RCC 7860 (cell line): ENCODE measurements at regions not wholly inside any gene's neighbourhood (a gene's known extent, or its start where the extent isn't known, plus 50 kb on each side); places are given as distances from the start of the nearest gene placed in this dataset.

Experiments
- DNase-seq: peaks from one replicate; pipeline ENCODE4 v3.0.0-alpha.2; 2015; ENCODE audit warnings: low spot score
- FAIRE-seq: peaks from 2 replicates; lab custom pipeline; 2012; peaks lifted over from hg19 to GRCh38; lab: Jason Lieb, UNC

DNA sequence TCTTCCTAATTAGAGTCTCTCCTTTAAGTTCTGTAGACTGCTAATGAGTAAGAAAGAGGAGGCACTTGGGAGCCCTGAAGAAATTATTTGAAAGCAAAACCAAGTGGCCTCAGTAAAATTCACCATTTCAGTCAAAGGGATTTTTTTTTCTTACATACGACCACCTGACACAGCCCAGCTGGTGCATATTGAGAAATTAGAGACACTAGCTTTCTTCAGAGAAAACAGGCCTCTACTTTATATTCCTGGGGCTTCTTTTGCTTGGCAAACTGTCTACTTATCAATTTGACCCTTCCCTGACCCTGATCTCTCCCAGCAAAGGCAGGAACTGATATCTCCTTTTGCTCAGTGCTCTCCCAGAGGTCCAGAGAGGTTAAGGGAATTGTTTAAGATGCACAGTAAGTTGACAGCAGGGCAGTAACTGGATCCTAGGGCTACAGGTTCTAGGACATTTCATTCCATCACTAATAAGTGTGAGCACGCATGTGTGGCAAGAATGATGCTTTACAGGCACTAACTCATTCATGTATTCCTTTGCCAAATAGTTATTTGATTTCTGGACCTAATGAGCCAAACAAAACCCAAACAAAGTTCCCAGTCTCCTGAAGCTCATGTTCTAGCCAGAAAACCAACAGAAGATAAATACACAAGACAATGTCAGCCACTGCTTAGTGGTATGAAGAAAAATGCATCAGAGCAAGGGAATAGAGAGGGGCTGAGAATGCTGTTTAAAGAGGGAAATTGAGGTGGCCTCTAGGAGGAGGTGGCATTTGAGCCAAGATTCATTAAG is 467.6 kb downstream of the SOX6 start:
- DNase-seq, result no peak
- FAIRE-seq, result no peak

DNA sequence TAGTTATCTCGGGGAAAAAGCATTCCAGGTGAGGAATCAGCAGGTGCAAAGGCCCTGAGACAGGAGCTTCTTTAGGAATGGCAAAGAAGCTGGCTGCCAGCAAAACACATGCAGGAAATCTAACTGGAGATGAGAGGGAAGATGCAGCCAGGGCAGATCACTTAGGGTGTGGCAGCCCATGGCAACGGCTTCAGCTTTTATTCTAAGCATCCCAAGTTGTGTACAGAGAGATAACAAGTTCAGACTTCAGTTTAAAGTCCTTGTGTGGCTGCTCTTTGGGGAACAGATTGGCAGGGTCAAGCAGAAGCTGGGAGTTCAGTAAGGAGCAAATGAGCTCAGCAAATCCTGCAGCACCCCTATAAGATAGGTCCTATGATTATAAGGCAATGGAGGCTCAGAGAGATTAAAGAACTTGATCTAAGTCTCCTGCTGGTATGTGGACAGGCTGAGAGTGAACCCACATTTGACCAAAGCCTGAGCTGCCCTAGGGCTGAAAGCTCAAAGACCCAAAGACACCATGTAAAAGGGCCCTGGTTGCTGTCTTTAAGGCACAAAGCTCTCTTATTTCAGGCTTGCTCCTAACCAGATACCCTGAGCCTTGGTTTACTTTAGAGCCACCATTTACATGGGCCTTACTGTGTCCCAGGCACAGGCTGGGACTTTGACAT is 466.8 kb downstream of the SOX6 start:
- FAIRE-seq, result no peak
- no peak for DNase-seq

DNA sequence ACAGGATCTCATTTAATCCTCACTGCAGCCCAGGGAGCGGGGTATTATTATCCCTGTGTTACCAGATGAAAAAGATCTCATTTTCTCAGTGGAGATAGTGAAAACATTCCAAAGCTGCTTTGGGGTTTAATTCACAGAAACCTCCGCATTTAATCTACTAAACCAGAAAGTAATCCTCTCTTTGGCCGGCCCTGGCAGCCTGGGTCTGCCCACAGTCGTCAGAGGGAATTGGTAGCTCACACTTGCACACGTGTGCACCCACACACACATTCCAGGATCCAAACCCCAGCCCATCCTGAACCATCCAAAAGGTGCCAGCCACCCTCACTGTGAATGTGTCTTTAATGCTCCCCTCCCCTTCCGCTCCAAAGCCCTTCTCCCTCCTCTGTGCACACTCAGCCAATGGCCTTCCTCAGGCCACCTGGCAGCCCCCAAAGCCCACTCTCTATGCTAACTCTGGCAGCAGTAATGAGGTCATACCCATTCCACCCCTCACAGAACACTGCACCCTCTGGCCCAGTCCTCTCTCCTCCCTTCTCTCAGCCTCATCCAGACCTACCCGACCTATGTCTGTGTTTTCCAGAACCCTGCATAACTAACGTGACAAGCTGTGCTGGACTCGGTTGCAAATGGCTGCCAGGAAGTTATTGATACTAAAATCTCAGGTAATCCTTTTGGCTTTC is 466.2 kb downstream of the SOX6 start:
- DNase-seq (no peak), FAIRE-seq (no peak)

DNA sequence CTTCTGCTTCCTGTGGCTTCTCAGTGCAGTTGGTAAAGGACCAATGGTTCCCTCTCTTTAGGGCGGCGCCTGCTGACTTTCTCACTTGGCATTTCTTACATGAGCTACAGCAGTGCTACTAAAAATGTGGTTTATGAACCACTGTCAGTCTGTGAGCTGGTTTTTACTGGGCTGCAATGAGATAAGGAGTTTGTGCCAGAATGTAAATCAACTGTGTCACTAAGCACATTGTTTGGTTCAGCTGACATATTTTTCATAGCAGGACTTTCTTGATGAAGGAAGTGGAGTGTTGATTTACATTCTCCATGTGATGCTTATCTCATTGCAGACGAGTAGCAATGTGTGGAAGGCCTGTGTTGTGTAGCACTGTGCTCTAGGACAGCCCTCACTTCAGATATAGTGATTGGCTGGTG is 463.3 kb downstream of the SOX6 start:
- DNase-seq (no peak), FAIRE-seq (no peak)

DNA sequence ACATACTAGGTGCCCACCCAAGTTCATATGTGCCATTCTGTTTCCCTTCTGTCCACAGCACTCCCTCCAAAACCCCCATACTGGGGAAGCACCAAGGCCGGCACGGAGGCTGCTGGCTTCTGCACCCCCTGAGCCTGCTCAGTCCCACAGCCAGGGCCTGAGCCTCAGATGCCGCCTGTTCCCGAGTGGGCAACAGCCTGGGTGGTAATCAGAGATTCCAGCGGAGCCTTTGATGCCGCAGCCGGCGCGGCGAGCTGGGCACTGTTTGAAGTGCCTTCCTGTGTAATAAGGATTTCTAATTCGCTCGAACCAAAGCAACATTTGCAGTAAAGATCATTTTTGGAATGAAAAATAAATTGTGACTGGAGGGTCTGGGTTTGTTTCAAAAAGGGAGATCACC is 460.3 kb downstream of the SOX6 start:
- FAIRE-seq, result no peak
- DNase-seq, result no peak

DNA sequence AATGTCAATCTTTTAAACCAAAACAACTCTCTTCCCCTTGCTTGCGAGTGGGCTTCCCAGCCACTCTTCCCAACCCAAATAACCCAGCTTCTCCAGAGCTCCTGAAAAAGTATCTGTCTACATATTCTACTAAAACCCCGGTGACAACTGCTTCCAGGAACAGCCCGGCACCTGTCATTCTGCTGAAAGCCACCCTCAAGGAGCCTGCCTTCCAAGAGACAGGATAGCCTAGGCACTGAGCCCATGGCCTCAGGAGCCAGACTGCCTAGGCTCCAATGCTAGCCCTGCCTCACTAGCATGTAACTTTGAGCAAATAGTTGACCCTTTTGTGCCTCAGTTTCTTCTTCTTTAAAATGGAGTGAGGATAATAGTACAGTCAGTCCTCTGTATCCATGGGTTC is 459.8 kb downstream of the SOX6 start:
- FAIRE-seq, result no peak
- DNase-seq, result no peak

DNA sequence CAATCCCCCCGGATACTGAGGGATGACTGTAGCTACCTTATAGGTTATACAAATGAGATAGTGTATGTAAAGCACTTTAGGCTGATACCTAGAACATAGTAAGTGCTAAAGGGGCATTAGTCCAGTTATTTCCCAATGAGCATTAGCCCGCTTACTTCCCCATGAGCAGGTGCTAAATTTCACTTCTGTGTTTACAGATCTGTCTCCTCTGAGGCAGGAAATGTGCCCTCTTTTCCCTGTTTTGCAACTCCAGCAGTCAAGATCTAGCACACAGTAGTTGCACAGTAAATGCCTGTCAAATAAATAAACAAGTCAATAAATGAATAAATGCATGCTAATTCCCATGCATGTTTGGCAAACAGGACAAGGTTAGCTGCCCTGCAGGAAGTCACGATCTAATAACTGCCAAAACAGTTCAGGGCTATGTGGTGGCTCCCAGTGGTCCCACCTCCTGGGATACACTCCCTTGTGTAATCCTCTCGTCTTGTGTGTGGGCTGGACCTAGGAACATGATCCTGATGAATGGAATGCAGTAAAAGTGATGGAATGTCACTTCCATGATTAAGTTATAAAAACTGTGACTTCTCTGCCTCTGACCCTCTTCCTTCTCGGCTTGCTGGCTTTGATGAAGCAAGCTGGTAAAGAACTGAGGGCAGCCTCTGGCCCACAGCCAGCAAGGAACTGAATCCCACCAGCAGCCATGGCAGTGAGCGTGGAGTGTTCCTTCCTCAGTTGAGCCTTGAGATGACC is 459.0 kb downstream of the SOX6 start:
- peak; percentile 4 for DNase-seq
- no peak for FAIRE-seq

DNA sequence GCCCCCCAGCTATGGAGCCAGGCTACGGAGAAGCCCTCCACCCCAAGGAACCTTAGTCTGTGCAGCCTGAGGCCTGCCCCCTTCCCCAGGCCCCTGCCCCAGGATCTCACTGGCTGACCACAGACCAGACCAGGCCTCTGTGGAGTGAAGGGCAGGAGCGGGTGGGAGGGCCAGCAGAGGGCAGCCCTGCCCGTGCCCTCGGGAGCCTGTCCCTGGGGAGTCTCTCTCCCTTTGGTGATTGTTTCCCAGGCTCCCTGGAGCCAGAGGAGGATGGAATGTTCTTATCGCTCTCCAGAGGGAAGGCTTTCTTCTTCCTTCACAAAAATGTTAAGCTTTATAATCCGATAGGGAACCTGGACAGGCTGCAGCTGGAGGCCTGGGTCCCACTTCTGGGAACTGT is 455.3 kb downstream of the SOX6 start:
- FAIRE-seq, result no peak

DNA sequence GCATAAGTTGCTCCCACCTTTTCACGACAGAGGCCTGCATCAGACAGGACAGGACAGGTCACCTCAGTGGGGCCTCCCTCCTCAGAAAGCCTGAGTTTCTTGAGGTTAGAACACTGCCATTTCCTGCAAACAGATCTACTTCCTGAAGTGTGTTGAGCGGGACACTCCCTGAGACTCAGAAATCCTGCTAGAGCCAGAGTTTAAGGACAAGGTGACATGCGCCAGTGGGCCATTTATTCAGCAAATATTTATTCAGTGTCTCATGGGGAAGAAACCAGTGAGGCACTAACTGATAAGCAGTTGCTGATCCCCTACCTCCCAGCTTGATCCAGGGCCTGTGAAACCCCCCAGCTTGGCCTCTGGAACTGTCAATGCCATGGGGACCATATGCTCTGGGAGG is 454.6 kb downstream of the SOX6 start:
- DNase-seq, result no peak
- no peak for FAIRE-seq

More for the DNA sequence above, 455.3 kb downstream of the SOX6 start:
- DNase-seq, result no peak

DNA sequence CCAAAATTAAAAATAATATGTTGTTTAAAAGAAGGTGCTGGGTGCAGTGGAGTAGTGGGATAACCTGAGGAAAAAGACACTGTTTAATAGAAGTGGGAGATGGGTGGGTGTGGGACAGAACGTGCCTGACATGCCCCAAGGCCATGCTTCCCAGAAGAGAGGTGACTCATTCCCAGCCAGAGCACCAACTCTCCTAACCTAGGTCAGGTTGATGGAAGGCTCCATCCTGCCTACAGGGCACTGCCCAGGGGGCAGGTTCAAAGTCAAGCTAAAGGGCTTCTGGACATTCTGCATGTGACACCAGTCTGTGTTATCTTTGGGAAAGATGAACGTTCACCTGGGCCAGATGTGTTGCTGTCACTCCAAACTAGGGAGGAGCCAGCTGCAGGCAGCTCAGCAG is 453.1 kb downstream of the SOX6 start:
- FAIRE-seq (no peak), DNase-seq (no peak)

DNA sequence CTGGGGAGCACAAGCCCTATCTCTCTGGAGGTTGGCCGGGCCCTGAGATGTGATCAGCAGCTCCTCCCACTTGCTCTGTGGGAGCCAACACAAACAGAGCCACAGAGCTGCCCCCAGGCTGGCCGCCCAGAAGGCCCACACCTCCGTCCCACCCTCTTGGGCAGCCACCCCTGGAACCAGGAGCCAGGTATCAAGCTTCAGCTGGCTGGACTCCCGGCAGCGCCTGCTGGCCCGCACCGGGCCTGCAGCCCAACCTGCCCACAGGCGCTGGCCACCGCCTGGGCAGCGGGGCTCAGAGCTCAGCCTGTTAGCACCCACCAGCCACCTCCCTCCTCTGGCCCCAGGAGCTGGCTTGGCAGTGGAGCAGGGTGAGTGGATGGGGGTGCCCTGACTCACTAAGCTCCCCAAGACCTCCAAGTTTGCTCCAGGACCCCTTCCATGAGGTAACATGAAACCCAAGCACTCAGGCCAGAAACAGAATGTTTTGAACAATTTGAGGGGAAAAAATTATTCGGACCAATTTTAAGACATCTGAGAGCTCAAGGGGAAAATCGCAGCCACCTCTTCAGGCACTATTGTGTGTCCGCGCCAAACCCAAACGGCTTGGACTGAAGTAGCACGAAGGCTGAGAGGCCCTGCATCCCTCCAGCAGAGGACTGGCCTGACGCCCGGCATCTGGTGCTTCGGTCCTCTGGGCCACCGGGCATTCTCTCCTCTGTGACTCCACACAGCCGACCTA is 450.8 kb downstream of the SOX6 start:
- FAIRE-seq (no peak), DNase-seq (no peak)

DNA sequence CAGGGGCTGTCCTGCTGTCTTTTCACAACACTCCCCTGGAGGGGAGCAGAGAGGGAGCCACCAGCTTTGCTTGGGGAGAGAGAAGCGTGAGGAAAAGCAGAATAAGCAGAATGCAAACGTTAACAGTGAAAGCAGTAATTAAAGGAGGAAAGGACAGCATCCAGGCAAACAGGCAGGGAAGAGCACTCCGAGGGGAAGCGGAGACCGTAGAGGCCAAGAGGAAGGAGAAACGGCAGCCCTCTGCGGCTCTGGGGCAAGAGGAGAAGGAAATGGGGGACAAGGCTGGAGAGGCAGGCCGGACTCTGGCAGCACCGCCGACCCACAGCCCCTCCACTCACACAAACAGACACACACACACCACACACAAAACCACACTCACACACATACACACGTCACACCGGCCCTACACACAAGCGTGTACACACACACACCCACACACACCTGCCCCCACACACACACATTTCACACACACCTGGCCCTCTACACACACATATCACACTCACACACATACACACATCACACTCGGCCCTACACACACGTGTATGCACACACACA is 449.8 kb downstream of the SOX6 start:
- FAIRE-seq (no peak), DNase-seq (no peak)

DNA sequence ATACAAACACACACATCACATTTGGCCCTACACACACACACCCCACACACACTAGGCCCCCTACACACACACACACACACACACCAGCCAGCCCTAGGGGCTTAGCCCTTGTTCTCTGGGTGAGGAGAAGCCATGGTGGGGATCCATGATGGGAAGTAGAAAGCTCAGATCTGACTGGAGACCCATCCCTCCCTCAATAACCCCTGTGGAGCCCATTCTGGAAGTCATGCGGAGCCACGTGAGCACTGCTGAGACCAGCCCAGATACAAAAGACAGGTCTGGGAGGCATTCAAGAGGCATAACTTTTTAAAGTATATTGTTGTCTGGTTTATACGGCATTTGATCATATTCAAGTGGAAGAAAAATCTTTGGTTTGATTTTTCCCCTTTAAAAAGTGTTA is 448.5 kb downstream of the SOX6 start:
- no peak for DNase-seq
- FAIRE-seq, result no peak

DNA sequence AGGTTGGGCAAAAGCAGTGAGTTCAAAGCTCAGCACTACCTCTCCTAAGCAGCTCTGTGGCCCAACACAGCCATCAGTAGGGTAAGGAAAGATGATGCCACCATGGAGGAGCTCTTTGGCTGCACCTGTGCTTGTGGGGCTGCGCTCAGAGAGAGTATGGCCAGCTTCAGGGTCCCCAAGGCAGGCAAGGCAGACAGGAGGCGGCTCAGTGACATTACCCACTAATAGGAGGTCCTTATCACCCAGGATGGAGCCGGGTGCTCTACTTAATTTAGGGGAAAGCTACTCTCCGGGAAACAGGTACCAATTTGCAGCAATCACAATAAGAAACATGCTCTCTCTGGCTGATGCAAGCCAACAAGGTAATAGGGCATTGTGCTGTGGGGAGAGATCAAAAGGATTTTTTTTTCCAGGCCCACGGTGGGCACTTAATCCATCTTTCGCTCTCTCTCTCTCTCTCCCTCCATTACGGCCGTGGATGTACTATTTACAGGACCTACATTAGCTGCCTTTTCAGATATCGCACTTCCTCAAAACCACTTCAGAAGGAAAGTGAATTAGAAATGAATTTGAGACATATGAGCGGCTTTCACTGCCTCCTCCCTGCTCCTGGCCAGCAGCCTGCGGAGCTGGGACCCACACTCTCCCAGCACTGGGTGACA is 446.3 kb downstream of the SOX6 start:
- no peak for FAIRE-seq
- DNase-seq, result no peak

DNA sequence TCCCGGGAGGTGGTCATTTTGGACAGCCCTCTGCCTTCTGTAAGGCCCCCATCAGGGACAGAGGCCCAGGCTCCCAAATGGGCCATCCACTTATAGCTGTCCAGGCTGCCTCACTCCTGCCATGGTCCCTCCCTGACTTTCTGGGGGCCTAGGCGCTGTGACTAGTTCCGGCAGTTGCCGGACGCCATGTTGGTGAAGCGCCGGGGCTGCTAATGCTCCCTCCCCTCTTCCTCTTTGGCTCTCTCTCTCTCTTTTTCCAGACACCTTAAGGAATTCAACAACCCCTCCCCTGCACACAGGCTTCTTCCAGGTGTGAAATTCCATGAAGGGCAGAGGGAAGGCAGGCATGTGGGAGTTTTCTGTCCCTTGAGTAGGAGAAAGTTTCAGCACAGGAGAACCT is 445.6 kb downstream of the SOX6 start:
- DNase-seq (no peak), FAIRE-seq (no peak)

DNA sequence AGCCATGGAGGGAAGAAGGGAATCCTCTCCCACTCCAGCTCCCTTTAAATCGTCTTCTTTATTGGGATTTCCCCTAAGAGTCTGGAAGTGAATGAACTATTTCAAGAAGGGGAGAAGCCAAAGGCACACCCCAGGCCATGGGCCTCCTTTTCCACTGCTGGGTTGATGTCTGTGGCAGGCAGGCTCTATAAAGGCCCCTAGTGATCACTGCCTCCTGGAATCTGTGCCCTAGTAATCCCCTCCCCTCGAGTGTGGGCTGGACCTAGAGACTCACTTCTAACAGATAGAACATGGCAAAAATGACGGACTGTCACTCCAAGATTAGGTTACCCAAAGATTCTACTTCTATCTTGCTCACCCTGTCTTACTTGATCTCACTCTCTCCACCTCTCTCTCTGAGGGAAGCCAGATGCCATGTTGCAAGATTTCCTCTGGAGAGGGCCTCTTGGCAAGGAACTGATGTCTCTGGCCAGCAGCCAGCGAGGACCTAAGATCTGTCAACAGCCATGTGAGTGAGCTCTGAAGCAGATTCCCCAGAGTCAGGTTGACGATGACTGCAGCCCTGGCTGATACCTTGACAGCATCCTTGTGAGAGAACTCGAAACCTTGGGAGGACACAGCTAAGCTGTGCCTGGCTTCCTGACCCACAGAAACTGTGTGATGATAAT is 444.8 kb downstream of the SOX6 start:
- no peak for FAIRE-seq
- no peak for DNase-seq

DNA sequence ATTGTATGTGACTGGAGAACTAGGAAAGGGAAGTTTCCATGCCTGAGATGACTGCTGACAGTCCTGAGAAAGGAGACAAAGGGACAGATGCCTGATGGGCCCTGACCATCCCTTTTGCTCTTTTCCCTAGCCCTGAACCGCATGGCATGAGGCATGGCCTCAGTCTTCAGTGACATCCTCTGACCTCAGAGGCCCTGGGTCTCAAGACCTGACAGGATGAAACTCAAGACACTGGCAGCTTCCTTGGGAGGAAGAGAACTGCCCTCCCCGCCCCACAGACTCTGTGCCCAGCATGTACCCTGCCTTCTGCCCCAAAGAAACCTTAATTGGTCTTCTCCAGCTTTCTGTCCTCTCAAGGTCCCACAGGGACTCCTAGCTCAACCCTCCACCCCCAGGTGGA is 444.1 kb downstream of the SOX6 start:
- DNase-seq (no peak), FAIRE-seq (no peak)

DNA sequence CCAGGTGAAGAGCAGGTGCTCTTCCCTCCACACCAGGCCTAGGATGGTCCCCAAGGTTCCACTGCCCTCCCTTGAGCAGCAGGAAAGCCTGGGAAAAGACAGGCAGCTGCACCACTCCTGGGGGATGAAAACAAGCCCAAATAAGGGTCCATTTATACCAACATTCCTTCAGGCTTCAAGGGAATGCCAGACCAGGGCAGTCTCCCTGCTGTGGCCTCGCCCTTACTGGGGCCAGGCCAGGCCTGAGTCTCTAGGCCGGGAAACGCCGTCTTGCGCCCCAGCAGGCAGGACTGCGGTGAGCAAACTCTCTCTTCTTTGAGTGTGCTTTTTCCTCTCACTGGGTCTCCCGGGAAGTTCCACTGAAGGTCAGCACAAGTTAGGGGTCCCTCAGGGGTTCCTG is 443.5 kb downstream of the SOX6 start:
- FAIRE-seq (no peak), DNase-seq (no peak)

DNA sequence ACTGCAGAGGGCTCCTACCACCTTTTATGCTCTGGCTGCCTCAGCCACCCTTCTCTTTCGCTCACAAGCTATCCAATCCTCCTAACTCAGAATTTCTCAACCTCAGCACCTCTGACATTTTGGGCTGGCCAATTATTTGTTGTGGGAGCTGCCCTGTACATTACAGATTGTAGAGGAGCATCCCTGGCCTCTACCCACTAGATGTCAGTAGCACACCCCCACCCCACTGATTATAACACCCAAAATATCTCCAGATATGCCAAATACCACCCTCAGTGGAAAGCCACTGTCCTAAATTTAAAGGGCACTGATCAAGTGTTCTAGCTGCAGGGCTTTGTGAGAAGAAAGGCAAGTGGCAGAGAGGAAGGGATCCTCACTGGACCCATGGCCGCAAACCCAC is 443.1 kb downstream of the SOX6 start:
- FAIRE-seq (no peak), DNase-seq (no peak)
